ENCODE measurements at regions not wholly inside any gene's neighbourhood (a gene's known extent, or its start where the extent isn't known, plus 50 kb on each side); places are given as distances from the start of the nearest gene placed in this dataset.

- H3K27ac ChIP-seq (ENCODE audit: low read length): no peak overlapping the region
- H3K27me3 ChIP-seq (ENCODE audit: control insufficient read depth, insufficient read depth, low read length): peaks cover 4% of the 10 kb centered on the region
- H3K27ac Mint-ChIP-seq: no peak overlapping the region
- no peaks in the 10 kb centered on the region for H3K4me1 Mint-ChIP-seq
- no peaks in the 10 kb centered on the region for H3K36me3 Mint-ChIP-seq
- ATAC-seq: no peak
- H3K4me1 ChIP-seq (ENCODE audit: control insufficient read depth, insufficient read depth, low read length): no peaks in the 10 kb centered on the region
- WGBS (ENCODE audit: insufficient coverage): 100% methylated on average over 1 of the region's 2 CpGs
- TF ChIP-seq CTCF (IDR thresholded peaks at IDR 0.05): no peak
- H3K36me3 ChIP-seq (ENCODE audit: control insufficient read depth, insufficient read depth, low read length): no peaks in the 10 kb centered on the region
- no peak for DNase-seq
- no peak overlapping the region for H3K4me3 ChIP-seq (ENCODE audit: low read length)
- no peak overlapping the region for H3K4me3 Mint-ChIP-seq
- no peaks in the 10 kb centered on the region for H3K9me3 ChIP-seq (ENCODE audit: control insufficient read depth, insufficient read depth, low read length)
- peaks cover 11 to 28% of the 10 kb centered on the region in 2 donors for H3K27me3 Mint-ChIP-seq (ENCODE audit: low read depth in 2 of 2)
- intact Hi-C loops (cut with micrococcal nuclease): no loop called here
- no peaks in the 10 kb centered on the region for H3K9me3 Mint-ChIP-seq
Observed at GRCh38 chr14:76688383-76688671, 72.9 kb upstream of the VASH1 start.

- no peaks in the 10 kb centered on the region for H3K9me3 Mint-ChIP-seq
- no peak overlapping the region for H3K27ac ChIP-seq (ENCODE audit: low read length)
- no peaks in the 10 kb centered on the region for H3K9me3 ChIP-seq (ENCODE audit: control insufficient read depth, insufficient read depth, low read length)
- no peaks in the 10 kb centered on the region for H3K36me3 ChIP-seq (ENCODE audit: control insufficient read depth, insufficient read depth, low read length)
- TF ChIP-seq CTCF (IDR thresholded peaks at IDR 0.05): no peak
- DNase-seq: no peak
- H3K4me1 Mint-ChIP-seq: no peaks in the 10 kb centered on the region
- intact Hi-C loops (cut with micrococcal nuclease): no loop called here
- ATAC-seq: no peak
- no peak overlapping the region for H3K4me3 Mint-ChIP-seq
- peaks cover 6 to 22% of the 10 kb centered on the region in 2 donors for H3K27me3 Mint-ChIP-seq (ENCODE audit: low read depth in 2 of 2)
- no peaks in the 10 kb centered on the region for H3K36me3 Mint-ChIP-seq
- no peak overlapping the region for H3K4me3 ChIP-seq (ENCODE audit: low read length)
- no peaks in the 10 kb centered on the region for H3K27me3 ChIP-seq (ENCODE audit: control insufficient read depth, insufficient read depth, low read length)
- H3K4me1 ChIP-seq (ENCODE audit: control insufficient read depth, insufficient read depth, low read length): no peaks in the 10 kb centered on the region
- H3K27ac Mint-ChIP-seq: no peak overlapping the region
- WGBS (ENCODE audit: insufficient coverage): 94% methylated on average over 11 of the region's 11 CpGs
Observed at GRCh38 chr14:76690502-76691105, 70.7 kb upstream of the VASH1 start.

- WGBS (ENCODE audit: insufficient coverage): 76% methylated on average over 10 of the region's 10 CpGs
- no peaks in the 10 kb centered on the region for H3K9me3 ChIP-seq (ENCODE audit: control insufficient read depth, insufficient read depth, low read length)
- Mint-ChIP-seq H3K4me1 (no peaks in the 10 kb centered on the region), H3K4me3 (no peak overlapping the region), H3K9me3 (no peaks in the 10 kb centered on the region), H3K27me3 (ENCODE audit: low read depth in 2 of 2) (peaks cover 13 to 14% of the 10 kb centered on the region in 2 donors), H3K27ac (no peak overlapping the region), H3K36me3 (no peaks in the 10 kb centered on the region)
- TF ChIP-seq CTCF (IDR thresholded peaks at IDR 0.05): no peak
- H3K27ac ChIP-seq (ENCODE audit: low read length): no peak overlapping the region
- H3K36me3 ChIP-seq (ENCODE audit: control insufficient read depth, insufficient read depth, low read length): no peaks in the 10 kb centered on the region
- no peaks in the 10 kb centered on the region for H3K27me3 ChIP-seq (ENCODE audit: control insufficient read depth, insufficient read depth, low read length)
- intact Hi-C loops (cut with micrococcal nuclease): no loop called here
- H3K4me1 ChIP-seq (ENCODE audit: control insufficient read depth, insufficient read depth, low read length): no peaks in the 10 kb centered on the region
- no peak for ATAC-seq
- no peak overlapping the region for H3K4me3 ChIP-seq (ENCODE audit: low read length)
- no peak for DNase-seq
Observed at GRCh38 chr14:76694106-76694505, 67.2 kb upstream of the VASH1 start.

GRCh38 chr14:76695263-76695920 is 65.9 kb upstream of the VASH1 start:
- no peak for DNase-seq
- no peak for ATAC-seq
- Mint-ChIP-seq H3K4me1 (no peaks in the 10 kb centered on the region), H3K27me3 (ENCODE audit: low read depth in 2 of 2) (peaks cover 13 to 14% of the 10 kb centered on the region in 2 donors), H3K27ac (no peak overlapping the region), H3K4me3 (no peak overlapping the region), H3K9me3 (no peaks in the 10 kb centered on the region), H3K36me3 (no peaks in the 10 kb centered on the region)
- no peaks in the 10 kb centered on the region for H3K27me3 ChIP-seq (ENCODE audit: control insufficient read depth, insufficient read depth, low read length)
- H3K9me3 ChIP-seq (ENCODE audit: control insufficient read depth, insufficient read depth, low read length): no peaks in the 10 kb centered on the region
- TF ChIP-seq CTCF (IDR thresholded peaks at IDR 0.05): no peak
- WGBS (ENCODE audit: insufficient coverage): 85% methylated on average over 8 of the region's 10 CpGs
- no peaks in the 10 kb centered on the region for H3K4me1 ChIP-seq (ENCODE audit: control insufficient read depth, insufficient read depth, low read length)
- no peak overlapping the region for H3K27ac ChIP-seq (ENCODE audit: low read length)
- H3K36me3 ChIP-seq (ENCODE audit: control insufficient read depth, insufficient read depth, low read length): no peaks in the 10 kb centered on the region
- intact Hi-C loops (cut with micrococcal nuclease): no loop called here
- no peak overlapping the region for H3K4me3 ChIP-seq (ENCODE audit: low read length)
